Heart left ventricle (tissue), 16 donors: ENCODE measurements at regions not wholly inside any gene's neighbourhood (a gene's known extent, or its start where the extent isn't known, plus 50 kb on each side); places are given as distances from the start of the nearest gene placed in this dataset.

Source experiments
- ATAC-seq, 4 donors: fragments of 200-7000 bp; cut with Tn5 transposase; one replicate each; pipeline ENCODE4 v1.9.1; 2020 to 2022; ENCODE audit warnings: moderate library complexity in 4 of 4, mild to moderate bottlenecking in 3 of 4, moderate number of reproducible peaks in 1 of 4
- DNase-seq, 5 donors: peaks; one replicate each; pipeline ENCODE4 v3.0.0-alpha.2; 2020
- H3K27ac ChIP-seq, 12 donors: fragments of 200-600 bp; sonication (generic) in 4 of 12; one replicate each; pipeline versions ENCODE4 v1.5.0 to v1.8.0; 2016 to 2022; ENCODE audit warnings: mild to moderate bottlenecking in 2 of 12
- H3K27me3 ChIP-seq, 9 donors: fragments of 200-600 bp; sonication (generic) in 2 of 9; one replicate each; pipeline versions ENCODE4 v1.5.1 to v1.8.0; 2016 to 2022; ENCODE audit warnings: mild to moderate bottlenecking in 3 of 9
- H3K36me3 ChIP-seq, 9 donors: fragments of 200-600 bp; sonication (generic) in 2 of 9; one replicate each; pipeline versions ENCODE4 v1.5.0 to v1.8.0; 2018 to 2022; ENCODE audit warnings: mild to moderate bottlenecking in 2 of 9
- H3K4me1 ChIP-seq, 12 donors: fragments of 200-600 bp; sonication (generic) in 4 of 12; one replicate each; pipeline versions ENCODE4 v1.5.0 to v1.8.0; 2016 to 2022; ENCODE audit warnings: mild to moderate bottlenecking in 3 of 12
- H3K4me3 ChIP-seq, 12 donors: fragments of 200-600 bp; sonication (generic) in 4 of 12; one replicate each; pipeline versions ENCODE4 v1.5.0 to v1.8.0; 2017 to 2022; ENCODE audit warnings: mild to moderate bottlenecking in 9 of 12, moderate library complexity in 4 of 12
- H3K9me3 ChIP-seq, 12 donors: fragments of 200-600 bp; sonication (generic) in 4 of 12; one replicate each; pipeline versions ENCODE4 v1.5.0 to v1.8.0; 2016 to 2022; ENCODE audit warnings: mild to moderate bottlenecking in 1 of 12
- POLR2A ChIP-seq, 2 donors: fragments of 450-650 bp; IDR thresholded peaks; one replicate each; pipeline ENCODE4 v1.6.1; 2017; ENCODE audit warnings: antibody characterized with exemption in 2 of 2, mild to moderate bottlenecking in 2 of 2, moderate library complexity in 2 of 2
- WGBS, 4 donors: extraction: QIAGEN DNeasy Blood & Tissue Kit in 2 of 4; methylation state at CpG; one replicate each; pipeline versions ENCODE4 v1.1.5 to v1.1.7; 2013 to 2018; 5-methylcytosine and 5-hydroxymethylcytosine counted together
- intact Hi-C, 10 donors: fragments of 100-400 bp; cut with DNase I; formaldehyde crosslinking; loops; one replicate each; pipeline versions ENCODE4 v1.11.1 to v1.14.2; 2022
- TF ChIP-seq, protein P1 (sequence below), 12 donors: fragments of 200-600 bp; sonication (generic) in 4 of 12; IDR thresholded peaks; one replicate each; pipeline versions ENCODE4 v1.5.0 to v1.8.0; 2018 to 2022; ENCODE audit warnings: antibody characterized with exemption in 12 of 12, mild to moderate bottlenecking in 5 of 12
- donor health status: ischemic (EF 13 %, LVEDD 7.1; RV severe dilation, severe dysfunction).
- donor health status: healthy with polysubstance abuse.
- donor health status: DM: no; HTN: yes; CAD: no.
- donor health status: DM: no; HTN: no; CAD: no.
- donor health status: ischemic (EF 25% LVEDD 6.9; RV normal size, moderate dysfunction).
- donor health status: ischemic (EF 25% LVEDD 5.7; RV mildly dilated, moderate dysfunction).
- donor health status: healthy.
- donor health status: DM: yes; HTN: yes; CAD: no.
- donor health status: ischemic (EF 35%, LVEDD 5.7; RV mildly dilated, moderate dysfunction).
- donor health status: nonischemic (EF 11% LVEDD 7.7; RV severe dilation, severe dysfunction).
- donor health status: DM: yes; HTN: yes; CAD: no.
- donor health status: PGD.
- donor health status: ischemic (EF 29% LVEDD 5.4; RV normal size, mild dysfunction).
- donor health status: nonischemic (EF 23%, LVEDD 6.1; RV moderate dilation, normal function).

DNA sequence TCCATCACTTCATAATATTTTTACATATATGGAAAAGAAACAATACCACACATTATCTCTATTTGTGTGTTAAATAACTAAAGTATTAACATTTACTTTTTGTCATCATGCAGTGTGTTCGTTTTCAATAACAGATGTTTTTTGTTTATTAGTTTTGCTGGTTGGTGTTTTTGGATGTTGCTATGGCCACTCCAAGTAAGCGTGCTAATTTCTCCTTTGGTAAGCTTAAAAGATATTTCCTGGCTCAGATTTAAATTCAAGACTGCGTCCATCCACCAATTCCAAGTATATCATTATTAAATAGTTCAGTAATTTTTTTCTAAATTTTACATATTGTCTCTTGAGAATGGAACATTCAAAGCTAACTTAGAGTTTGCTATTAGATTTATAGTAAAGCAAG is 235.4 kb upstream of the IL1RAPL1 start:
- Histone ChIP-seq H3K36me3 (no peaks in the 10 kb centered on the region), H3K4me3 (no peak overlapping the region), H3K27me3 (no peaks in the 10 kb centered on the region), H3K9me3 (no peaks in the 10 kb centered on the region), H3K4me1 (no peaks in the 10 kb centered on the region), H3K27ac (no peak overlapping the region)
- no peak for ATAC-seq
- 46 to 66% (median 52%) methylated on average over 3 of the region's 3 CpGs for WGBS, 4 donors
- TF ChIP-seq, protein P1, sequence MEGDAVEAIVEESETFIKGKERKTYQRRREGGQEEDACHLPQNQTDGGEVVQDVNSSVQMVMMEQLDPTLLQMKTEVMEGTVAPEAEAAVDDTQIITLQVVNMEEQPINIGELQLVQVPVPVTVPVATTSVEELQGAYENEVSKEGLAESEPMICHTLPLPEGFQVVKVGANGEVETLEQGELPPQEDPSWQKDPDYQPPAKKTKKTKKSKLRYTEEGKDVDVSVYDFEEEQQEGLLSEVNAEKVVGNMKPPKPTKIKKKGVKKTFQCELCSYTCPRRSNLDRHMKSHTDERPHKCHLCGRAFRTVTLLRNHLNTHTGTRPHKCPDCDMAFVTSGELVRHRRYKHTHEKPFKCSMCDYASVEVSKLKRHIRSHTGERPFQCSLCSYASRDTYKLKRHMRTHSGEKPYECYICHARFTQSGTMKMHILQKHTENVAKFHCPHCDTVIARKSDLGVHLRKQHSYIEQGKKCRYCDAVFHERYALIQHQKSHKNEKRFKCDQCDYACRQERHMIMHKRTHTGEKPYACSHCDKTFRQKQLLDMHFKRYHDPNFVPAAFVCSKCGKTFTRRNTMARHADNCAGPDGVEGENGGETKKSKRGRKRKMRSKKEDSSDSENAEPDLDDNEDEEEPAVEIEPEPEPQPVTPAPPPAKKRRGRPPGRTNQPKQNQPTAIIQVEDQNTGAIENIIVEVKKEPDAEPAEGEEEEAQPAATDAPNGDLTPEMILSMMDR (IDR thresholded peaks at IDR 0.05) = no peak
- TF ChIP-seq POLR2A (IDR thresholded peaks at IDR 0.05) = no peak
- no peak for DNase-seq
- intact Hi-C loops = no loop called here

DNA sequence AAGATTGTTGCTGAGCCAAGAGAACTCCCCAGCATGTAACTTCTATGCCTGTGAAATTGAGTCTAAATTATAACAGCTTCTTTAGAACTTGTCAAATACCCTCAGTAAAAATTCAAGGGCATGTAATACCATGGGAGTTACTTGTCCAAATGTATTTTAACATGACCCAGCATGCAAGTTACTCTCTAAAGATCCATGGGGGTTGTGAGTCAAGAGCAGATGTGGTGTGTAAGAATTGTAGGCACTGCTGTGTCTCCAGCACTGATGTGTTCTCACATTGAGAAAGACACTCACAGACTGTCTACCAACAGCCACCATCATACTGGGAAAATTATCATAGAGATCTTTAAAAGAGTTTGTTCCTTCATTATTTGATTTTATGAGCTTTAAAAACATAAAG is 237.4 kb upstream of the IL1RAPL1 start:
- H3K9me3 ChIP-seq = no peaks in the 10 kb centered on the region
- no peaks in the 10 kb centered on the region for H3K36me3 ChIP-seq
- no peak overlapping the region for H3K27ac ChIP-seq
- intact Hi-C loops = no loop called here
- H3K27me3 ChIP-seq = no peaks in the 10 kb centered on the region
- TF ChIP-seq, protein P1 (IDR thresholded peaks at IDR 0.05) = no peak
- ATAC-seq (no peak), DNase-seq (no peak)
- no peaks in the 10 kb centered on the region for H3K4me1 ChIP-seq
- H3K4me3 ChIP-seq = no peak overlapping the region

DNA sequence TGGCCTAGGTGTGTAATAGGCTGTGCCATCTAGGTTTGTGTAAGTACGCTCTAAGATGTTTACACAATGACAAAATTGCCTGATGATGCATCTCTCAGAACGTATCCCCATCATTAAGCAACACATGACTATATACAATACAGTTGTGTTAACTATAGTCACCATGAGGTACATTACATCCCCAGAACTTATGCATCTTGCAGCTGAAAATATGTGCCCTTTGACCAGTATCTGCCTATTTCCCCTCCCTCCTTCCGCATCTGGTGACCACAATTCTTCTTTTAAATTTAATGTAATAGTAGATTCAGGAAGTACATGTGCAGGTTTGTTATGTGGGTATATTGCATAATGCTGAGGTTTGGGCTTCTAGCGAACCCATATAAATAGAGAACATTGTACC is 239.8 kb upstream of the IL1RAPL1 start:
- Histone ChIP-seq H3K36me3 (no peaks in the 10 kb centered on the region), H3K27ac (no peak overlapping the region), H3K9me3 (no peaks in the 10 kb centered on the region), H3K4me3 (no peak overlapping the region), H3K27me3 (no peaks in the 10 kb centered on the region), H3K4me1 (no peaks in the 10 kb centered on the region)
- DNase-seq (no peak), ATAC-seq (no peak)
- TF ChIP-seq POLR2A (IDR thresholded peaks at IDR 0.05) = no peak
- TF ChIP-seq, protein P1 (IDR thresholded peaks at IDR 0.05) = no peak
- WGBS, 4 donors = 76 to 90% (median 81%) methylated on average over 4 of the region's 4 CpGs
- intact Hi-C loops = no loop called here

DNA sequence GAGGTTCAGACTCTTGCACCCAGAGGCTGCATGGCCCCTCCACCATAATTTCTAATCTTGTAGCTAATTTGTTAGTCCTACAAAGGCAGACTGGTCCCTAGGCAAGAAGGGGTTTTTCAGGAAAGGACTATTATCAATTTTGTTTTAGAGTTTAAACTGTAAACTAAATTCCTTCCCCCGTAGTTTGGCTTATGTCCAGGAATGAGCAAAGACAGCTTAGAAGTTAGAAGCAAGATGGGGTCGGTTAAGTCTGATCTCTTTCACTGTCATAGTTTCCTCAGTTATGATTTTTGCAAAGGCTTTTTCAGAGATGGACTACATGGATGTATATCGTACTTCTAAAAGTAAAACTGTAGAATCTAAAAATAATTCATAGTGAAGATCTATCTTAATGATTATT is 258.1 kb upstream of the IL1RAPL1 start:
- DNase-seq (no peak), ATAC-seq (no peak)
- no peak overlapping the region for H3K27ac ChIP-seq
- WGBS, 4 donors = 37 to 47% (median 44%) methylated on average over 3 of the region's 3 CpGs
- intact Hi-C loops = no loop called here
- no peaks in the 10 kb centered on the region for H3K4me1 ChIP-seq
- H3K9me3 ChIP-seq = no peaks in the 10 kb centered on the region
- no peaks in the 10 kb centered on the region for H3K27me3 ChIP-seq
- no peak overlapping the region for H3K4me3 ChIP-seq
- no peaks in the 10 kb centered on the region for H3K36me3 ChIP-seq
- TF ChIP-seq POLR2A (IDR thresholded peaks at IDR 0.05) = no peak
- TF ChIP-seq, protein P1 (IDR thresholded peaks at IDR 0.05) = no peak
